Stimulated activated CD4-positive, alpha-beta T cell treated with anti-CD3 and anti-CD28 coated beads, Interleukin-15, amount 100 ng/mL, for 1 hour (primary cell): ENCODE measurements at regions not wholly inside any gene's neighbourhood (a gene's known extent, or its start where the extent isn't known, plus 50 kb on each side); places are given as distances from the start of the nearest gene placed in this dataset.

ENCODE experiments used
- DNase-seq, 2 donors: peaks; one replicate each; pipeline ENCODE4 v3.0.0-alpha.2; 2020; ENCODE audit warnings: low read depth in 1 of 2, low spot score in 1 of 2

- no peak for DNase-seq
Observed at GRCh38 chr11:112398798-112399478, 138.3 kb upstream of the PLET1 start.

- no peak for DNase-seq
Observed at GRCh38 chr11:112400476-112401014, 139.9 kb upstream of the PLET1 start.

- no peak for DNase-seq
Observed at GRCh38 chr11:112401036-112401769, 140.5 kb upstream of the PLET1 start.

DNA sequence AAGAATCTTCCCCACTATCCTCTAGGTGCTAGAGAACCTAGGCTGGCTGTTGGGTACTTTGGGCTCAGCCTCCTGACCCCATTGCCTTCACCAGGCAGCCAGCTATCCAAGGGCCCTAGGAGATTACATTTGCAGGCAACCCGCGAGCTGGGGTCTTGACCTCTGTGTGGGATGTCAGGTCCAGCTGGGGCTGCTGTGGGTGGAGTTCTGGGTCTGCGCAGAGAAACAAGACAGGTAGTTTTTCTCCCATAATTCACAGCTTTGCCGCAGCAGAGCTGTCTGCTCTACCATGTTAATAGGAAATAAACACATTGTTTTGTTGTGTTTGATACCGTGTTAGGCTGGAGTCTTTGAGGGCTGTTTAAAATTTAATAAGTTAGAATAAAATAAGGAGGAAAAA is 142.8 kb upstream of the PLET1 start:
- no peak for DNase-seq

DNA sequence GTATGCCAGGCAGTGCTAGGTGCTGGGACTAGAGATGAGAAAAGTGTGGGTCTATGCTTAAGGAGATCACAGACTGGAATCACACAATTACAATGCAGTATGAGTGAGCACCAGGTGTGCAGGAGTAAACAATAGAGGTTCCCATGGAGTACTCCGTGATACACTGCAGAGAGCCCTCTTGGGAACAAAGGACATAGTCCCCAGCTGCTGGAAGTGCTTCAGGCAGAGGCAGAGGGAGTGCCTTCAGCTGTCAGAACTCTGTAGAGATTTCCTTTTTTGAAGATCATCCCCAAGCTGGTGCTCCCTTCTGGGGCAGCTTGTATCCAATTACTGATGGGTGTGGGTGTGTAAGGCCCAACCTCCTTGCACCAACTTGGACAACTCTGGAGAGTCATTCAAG is 143.5 kb upstream of the PLET1 start:
- no peak for DNase-seq

GRCh38 chr11:112408517-112408916 is 147.9 kb upstream of the PLET1 start:
- DNase-seq: no peak

GRCh38 chr11:112410325-112410724 is 149.7 kb upstream of the PLET1 start:
- no peak for DNase-seq

- no peak for DNase-seq
Observed at GRCh38 chr11:112412383-112412782, 151.7 kb upstream of the PLET1 start.

- DNase-seq: no peak
Observed at GRCh38 chr11:112417339-112417738, 156.7 kb upstream of the PLET1 start.

DNA sequence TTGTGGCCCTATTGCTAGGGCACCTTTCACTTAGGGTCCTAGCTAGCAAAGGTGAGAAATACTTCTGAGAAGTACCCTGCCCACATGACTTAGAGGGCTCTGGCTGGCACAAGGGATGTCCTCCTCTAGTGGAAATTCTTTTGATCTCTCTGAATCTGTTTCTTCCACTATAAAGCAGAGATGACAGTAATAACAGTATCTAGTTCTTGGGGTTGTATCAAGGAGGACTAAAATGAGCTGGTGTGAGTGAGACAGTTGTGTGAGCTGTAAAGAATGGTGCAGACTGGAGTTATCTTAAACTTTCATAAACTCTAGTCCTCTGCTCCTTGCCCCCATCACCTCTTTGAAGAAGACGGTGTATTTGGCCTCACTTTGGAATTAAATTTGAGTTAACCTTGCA is 157.8 kb upstream of the PLET1 start:
- no peak for DNase-seq

DNA sequence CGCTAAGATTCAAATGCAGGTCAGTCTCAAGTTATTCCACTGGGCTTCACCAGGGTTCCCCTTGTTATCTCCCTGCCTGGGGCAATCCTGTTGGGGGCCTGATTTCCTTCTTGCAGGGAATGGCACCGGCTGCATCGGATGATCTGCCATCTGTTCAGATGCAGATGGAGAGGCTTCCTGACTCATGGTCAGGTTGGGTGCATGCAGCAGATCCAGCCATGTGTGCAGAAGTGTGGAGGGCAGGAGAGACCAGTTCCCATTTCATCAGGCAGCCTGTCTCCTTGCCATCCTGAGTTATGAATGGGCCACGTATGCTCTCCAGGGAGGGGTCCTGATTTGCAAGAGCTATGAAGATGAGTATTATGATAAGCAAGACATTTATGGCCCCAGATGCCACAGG is 161.2 kb upstream of the PLET1 start:
- DNase-seq: no peak

- no peak for DNase-seq
Observed at GRCh38 chr11:112425121-112425520, 164.5 kb upstream of the PLET1 start.

DNA sequence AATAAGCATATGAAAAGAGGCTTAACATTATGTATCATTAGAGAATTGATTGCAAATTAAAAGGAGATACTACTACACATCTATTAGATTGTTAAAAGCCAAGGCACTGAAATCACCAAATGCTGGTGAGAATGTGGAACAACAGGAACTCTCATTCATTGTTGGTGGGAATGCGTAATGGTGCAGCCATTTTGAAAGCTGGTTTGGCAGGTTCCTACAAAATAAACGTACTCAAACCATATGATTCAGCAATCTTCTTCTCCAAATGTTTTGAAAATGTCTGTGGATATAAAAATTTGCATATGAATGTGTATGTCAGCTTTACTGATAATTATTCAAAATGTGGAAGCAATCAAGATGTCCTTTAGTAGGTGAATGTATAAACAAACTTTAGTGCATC is 176.4 kb upstream of the PLET1 start:
- DNase-seq: no peak

DNA sequence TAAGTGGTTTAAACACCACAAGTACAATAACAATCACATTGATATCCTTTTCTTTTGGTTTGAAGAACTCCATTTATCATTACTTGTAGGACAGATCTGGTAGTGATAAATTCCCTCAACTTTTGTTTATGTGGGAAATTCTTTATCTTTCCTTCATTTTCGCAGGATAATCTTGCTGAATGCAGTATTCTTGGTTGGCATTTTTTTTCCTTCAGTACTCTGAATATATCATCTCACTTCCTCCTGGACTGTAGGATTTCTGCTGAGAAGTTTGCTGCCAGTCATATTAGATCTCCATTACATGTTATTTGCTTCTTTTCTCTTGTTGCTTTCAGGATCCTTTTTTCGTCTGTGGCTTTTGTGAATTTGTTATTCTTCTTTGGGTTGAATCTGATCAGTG is 179.0 kb upstream of the PLET1 start:
- no peak for DNase-seq

DNA sequence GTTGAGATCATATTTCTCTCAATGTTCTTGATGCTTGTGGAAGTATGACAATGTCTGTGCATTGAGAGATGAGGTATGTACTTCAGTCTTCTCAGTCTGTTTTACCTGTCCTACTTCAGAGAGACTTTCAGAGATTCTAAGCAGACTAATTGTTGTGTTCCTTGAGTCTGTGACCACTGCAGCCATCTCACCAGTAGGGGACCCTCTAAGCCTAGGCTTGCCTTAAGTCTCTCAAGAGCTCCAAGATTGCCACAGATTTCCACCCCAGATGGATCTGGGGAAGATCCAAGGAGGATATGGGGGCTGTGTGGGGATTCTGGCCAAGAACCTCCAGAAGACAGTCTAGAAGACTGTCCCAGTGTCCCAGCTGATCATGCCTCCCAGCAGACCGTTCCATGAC is 179.9 kb upstream of the PLET1 start:
- no peak for DNase-seq

GRCh38 chr11:112448168-112448567 is 187.5 kb upstream of the PLET1 start:
- DNase-seq: no peak

DNA sequence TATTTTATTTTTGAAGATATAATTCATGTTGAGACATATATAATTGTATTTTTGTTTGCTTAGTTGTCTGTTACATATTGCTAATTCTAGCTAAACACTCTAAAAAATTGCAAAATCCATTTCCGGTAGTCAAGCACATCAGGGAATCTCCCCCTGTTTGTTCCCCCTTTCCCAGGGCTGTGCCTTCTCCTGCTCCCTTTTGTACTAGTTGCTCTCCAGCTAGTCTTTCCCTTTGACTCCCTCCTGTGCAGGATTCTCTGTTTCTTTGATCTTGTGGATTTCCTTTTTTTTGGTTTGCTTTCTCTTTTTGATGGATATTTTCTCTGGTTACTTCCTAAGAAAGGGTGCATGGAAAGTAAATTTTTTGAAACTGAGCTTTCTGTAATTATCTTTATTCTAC is 188.1 kb upstream of the PLET1 start:
- no peak for DNase-seq

DNA sequence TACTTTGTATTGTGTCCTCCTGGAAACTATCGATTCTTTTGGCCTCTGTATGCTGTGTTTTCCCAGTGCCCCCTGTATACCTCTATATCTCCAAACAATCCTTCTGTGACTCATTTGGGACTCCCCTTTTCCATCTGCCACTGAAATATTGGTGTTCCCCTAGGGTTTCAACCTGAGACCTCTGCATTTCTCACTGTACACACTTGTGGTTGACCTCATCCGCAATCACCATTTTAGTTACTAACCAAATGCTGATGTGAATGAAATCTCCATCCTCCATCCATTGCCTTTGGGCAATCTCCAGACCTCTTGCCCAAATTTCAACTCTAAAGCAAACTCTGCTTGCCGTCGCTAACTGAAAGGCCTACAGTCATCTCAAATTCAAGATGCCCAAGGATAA is 190.6 kb upstream of the PLET1 start:
- DNase-seq: no peak

GRCh38 chr11:112453601-112454577 is 193.2 kb upstream of the PLET1 start:
- DNase-seq: peak in 1 of 2 donors; percentile 16

DNA sequence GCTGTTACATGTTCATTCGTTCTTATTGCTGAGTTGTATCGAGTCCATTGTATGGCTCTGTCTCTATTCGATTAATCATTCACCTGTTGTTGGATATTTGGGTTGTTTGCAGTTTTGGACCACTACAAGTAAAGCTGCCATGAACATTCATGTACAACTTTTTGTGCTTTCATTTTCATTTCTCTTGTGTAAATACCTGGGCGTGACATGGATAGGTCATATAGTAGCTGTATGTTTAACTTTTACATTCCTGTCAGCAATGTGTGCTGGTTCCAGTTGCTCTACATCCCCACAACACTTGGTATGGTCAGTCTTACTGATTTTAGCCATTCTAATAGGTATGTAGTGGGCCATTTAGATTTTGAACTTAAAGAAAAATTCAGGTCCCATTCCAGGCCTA is 194.2 kb upstream of the PLET1 start:
- no peak for DNase-seq

GRCh38 chr11:112455791-112456190 is 195.1 kb upstream of the PLET1 start:
- no peak for DNase-seq
